Vagina (tissue), 2 donors: ENCODE measurements at regions not wholly inside any gene's neighbourhood (a gene's known extent, or its start where the extent isn't known, plus 50 kb on each side); places are given as distances from the start of the nearest gene placed in this dataset.

Experiments
- POLR2A ChIP-seq, 2 donors: fragments of 450-650 bp; IDR thresholded peaks; one replicate each; pipeline ENCODE4 v1.6.1; 2017; ENCODE audit warnings: antibody characterized with exemption in 2 of 2, mild to moderate bottlenecking in 2 of 2, moderate library complexity in 2 of 2
- POLR2AphosphoS5 ChIP-seq, 2 donors: sonication (generic); formaldehyde crosslinking; IDR thresholded peaks; one replicate each; pipeline ENCODE4 v1.9.0; 2017; ENCODE audit warnings: antibody characterized with exemption in 2 of 2, mild to moderate bottlenecking in 2 of 2, low read depth in 1 of 2; ENCODE audit not compliant: insufficient read depth in 1 of 2
- TF ChIP-seq, protein P1 (sequence below), 3 experiments: fragments of 450-650 bp in 2 of 3; fragments of 200-600 bp in 1 of 3; sonication (generic) in 1 of 3; IDR thresholded peaks; one replicate each; pipeline ENCODE4 v1.5.1; 2017 to 2019; ENCODE audit warnings: antibody characterized with exemption in 3 of 3, mild to moderate bottlenecking in 2 of 3, moderate library complexity in 2 of 3

DNA sequence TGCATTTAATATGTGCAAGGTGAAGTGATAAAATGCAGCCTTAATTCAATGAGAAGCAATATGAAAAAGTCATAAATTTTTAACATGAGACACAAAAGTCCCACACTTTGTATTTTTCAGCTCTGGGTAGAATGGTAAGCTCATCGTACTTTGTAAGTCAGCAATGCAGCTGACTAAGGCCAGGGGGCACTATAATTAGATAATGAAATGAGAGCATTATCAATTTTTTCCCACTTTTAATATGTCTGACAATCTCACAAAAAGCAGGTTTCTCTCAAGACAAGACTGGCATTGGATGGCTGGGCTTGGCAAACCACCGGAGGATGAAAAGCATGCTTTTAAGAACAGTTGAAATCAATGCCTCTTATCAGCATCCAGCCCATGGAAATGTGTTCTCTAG is 162.8 kb downstream of the FAM174A start:
- TF ChIP-seq, protein P1, sequence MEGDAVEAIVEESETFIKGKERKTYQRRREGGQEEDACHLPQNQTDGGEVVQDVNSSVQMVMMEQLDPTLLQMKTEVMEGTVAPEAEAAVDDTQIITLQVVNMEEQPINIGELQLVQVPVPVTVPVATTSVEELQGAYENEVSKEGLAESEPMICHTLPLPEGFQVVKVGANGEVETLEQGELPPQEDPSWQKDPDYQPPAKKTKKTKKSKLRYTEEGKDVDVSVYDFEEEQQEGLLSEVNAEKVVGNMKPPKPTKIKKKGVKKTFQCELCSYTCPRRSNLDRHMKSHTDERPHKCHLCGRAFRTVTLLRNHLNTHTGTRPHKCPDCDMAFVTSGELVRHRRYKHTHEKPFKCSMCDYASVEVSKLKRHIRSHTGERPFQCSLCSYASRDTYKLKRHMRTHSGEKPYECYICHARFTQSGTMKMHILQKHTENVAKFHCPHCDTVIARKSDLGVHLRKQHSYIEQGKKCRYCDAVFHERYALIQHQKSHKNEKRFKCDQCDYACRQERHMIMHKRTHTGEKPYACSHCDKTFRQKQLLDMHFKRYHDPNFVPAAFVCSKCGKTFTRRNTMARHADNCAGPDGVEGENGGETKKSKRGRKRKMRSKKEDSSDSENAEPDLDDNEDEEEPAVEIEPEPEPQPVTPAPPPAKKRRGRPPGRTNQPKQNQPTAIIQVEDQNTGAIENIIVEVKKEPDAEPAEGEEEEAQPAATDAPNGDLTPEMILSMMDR (IDR thresholded peaks at IDR 0.05): no peak
- no peak for TF ChIP-seq POLR2A (IDR thresholded peaks at IDR 0.05)
- TF ChIP-seq POLR2AphosphoS5 (IDR thresholded peaks at IDR 0.05; ENCODE audit: insufficient read depth in 1 of 2, low read depth in 1 of 2): no peak
